NCI-H345 (cell line): ENCODE measurements at regions not wholly inside any gene's neighbourhood (a gene's known extent, or its start where the extent isn't known, plus 50 kb on each side); places are given as distances from the start of the nearest gene placed in this dataset.

Source experiments
- DNase-seq: peaks from one replicate; lab custom pipeline; 2025; lab: John Stamatoyannopoulos, UW

DNA sequence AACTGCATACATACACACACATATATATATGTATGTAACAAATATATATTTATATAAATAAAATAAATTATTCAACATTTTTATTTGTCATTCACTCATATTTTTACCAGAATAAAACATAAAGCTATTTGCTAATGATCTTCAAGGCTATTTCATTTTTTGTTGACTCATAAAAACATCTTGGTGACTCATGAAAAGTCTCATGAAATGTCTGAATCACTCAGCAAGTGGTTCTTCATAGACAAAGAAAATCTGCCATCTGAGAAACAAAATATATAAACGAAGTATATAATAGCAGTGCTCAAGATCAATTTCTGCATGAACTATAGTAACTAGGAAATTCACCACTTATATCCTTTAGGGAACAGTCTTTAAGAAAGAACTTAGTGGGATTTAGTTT is 764.8 kb upstream of the FAT3 start:
- DNase-seq: no peak

- DNase-seq: no peak
These were observed 778.4 kb upstream of the FAT3 start for GRCh38 chr11:91446267-91446666.

DNA sequence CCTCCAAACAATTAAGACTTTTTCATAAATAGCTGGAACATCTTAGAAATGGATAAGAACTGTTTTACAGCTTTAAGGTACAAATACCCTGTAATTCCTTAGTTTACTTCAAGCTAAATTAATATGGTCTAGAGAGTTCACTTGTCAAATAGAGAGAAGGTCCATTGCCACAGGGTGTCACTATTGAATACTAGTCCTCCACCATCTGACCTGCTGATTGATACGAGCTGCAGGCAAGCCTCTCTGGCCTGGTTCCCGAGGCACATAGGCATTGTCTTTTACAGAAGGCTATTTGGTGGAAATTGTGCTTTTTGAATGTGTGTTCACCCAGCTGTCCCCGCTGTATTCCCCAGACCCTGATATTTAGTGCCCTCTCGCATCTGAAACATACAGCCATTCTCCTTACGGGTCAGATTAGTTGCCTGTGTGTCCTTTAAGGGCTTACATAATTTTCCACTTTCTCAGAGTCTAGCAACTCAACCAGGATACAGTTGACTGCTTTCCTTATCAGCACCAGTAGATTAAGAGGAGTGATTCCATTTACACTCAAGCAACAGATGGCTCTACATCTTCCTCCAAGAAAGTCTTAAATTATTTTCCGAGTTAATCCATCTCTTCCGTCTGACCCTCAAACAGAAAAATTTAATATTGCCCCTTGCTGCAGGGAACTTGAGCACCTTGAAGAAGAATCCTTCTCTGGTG is 788.8 kb upstream of the FAT3 start:
- no peak for DNase-seq

- no peak for DNase-seq
These were observed 791.2 kb upstream of the FAT3 start for GRCh38 chr11:91433284-91434010.

DNA sequence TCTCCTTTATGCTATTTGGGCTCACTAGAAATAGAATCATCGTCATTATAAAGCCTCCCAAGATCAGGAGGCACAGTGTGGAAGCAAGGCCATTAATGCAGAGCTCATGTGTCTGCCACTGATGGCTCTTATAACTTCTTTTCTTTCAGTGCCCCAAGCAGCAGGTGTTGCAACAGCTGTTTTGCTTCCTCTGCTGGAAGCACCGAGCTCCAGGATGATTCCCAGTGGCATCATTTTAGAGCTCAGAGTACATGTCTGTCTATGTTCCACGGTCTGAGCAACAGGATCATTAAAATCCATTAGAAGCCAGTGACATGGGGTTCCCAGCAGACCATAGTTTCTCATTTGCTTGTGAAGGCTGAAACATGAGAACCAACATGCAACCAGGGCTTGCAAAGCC is 803.0 kb upstream of the FAT3 start:
- peak; percentile 26 for DNase-seq

DNA sequence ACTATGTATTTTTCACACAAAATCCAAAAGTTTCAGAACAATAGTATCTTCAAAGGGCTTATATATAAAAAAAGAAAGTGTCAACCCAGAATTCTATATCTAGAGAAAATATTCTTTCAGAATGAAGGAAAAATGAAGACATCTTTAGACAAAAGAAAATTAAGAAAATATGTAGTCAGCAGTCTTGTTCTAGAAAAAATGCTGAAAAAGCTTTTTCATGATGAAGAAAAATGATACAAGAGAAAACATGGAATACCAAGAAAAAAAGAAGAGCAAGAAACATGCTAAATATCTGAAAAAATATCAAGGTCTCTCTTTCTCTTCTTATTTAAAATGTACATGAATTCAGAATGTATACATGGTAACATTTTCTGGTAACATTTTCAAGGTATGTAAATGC is 816.8 kb upstream of the FAT3 start:
- no peak for DNase-seq

GRCh38 chr11:91406009-91406408 is 818.6 kb upstream of the FAT3 start:
- no peak for DNase-seq

DNA sequence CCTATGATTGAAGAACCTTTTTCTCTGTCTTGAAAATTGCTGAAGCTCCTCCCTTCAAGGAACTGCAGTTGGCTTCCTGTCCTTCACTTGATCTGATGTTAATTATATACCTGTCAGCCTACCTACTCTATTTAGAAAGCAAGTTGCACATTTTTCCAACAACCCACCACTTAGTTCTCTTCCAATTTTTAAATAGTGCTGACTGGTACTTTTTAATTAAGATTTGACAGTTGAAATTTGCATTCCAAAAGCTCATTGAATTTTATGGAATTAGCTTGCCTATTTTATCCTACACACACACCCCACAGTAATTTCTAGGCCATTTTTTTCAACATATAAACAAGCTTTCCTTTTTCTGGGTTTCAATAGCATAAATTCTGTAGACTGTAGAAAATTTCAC is 820.3 kb upstream of the FAT3 start:
- DNase-seq: no peak

DNA sequence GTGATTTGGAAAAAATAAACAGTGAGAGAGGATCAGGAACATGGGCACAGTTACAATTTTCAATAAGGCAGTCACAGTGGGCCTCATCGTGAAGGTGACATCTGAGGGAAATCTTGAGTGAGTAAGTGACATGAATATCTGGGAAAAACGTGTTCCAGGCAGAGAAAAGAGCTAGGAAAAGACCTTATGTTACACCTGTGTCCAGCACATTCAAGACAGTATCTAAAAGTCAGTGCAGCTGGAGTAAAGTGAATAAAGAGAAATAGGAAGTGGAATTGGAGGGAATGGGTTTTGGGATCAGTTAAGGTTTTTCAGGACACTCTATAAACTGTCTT is 827.5 kb upstream of the FAT3 start:
- DNase-seq: no peak

DNA sequence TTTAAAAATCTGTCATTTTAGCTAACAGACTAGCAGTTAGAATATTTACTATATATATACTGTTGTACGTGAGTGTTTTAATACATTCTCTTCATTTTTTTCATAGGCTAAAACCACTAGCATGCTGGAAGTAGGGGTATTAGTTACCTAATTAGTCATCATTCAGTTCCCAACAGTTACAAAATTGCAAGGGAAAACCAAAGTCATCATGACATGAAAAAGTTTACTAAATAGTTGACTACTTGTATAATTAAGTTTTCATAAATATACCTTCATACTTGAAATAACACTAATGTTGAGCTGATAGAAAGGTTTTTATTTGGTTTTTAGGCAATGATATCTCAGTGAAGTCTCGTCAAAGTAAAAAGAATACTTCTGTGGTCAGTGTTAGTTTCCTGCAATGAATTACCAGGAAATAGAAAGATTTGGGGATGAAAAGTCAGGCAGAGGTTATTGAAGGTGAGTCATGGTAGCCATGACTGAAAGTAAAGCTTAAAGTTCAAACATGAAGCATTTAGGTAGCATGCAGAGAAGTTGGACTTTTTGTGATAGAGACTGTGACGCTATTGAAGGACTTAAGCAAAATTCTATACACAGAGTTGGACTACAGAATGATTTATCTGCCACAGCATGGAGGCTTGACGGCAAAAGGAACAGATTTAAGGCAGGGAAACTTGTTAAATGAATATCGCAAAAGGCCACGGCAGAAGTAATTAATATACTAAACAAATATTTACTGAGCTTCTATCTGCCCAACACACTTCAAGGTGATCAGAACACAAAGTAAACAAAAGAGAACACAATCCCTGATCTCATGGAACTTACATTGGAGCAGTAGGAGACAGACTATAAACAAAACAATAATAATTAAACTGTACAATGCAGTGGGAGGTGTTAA is 828.1 kb upstream of the FAT3 start:
- DNase-seq: peak; percentile 72

DNA sequence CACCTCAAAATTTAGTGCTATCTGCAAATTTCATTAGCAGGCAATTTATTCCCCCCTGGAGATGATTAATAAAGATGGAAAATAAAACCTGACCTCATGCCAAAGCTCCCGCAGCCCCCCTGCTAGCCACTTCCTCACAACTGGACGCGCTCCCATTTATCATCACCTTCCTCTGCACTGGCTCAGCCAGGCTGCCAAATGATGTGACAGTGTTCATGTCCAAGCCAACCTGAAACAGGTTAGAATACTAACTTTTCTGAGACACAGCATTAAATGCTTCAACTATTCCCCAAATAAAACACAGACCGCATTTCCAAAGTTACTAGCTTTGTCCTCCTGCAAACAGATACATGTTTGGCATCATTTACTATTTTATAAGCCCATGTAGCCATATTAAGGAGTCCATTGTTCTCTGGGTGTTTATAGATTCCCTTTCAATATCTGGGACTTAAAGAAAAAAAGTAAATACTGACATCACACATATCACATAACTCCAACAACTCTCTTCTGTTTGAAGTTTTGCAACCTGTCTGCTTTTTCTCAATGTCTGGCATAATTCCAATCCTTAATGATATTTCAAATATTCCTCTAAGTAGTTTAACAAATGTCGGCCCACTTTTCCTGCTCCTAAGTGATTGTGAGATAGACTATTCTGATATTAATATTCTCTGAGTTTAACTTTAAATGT is 829.7 kb upstream of the FAT3 start:
- DNase-seq: peak; percentile 19

DNA sequence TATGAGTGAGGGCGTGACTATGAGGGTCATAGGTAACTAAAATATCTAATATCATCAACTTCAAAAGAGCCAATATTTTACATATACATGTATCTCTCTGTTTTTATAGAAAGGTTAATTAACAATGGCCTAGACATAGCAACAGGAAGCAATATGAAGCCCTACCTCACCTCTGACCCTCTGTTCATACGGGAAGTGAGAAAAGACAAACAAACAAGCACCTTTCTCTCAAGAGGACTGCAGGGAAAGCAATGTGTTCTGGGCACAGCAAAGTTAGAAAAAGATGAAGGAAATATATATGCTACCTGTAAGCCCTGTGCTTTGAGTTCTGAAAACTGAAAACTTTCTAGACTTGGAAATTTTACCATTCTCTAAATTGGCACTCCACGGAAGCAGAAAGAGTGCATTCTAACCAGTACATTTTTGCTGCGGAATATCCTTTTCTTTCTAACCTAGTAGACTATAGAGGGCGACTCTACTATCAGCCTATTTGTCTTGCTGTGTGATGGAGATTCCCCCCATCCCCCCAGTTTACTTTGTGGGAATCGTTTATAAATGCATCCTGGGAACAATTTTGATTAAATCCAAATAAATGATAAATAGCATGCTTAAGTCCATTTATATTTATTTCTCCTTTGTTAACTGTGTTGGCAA is 830.4 kb upstream of the FAT3 start:
- no peak for DNase-seq

GRCh38 chr11:91382946-91383345 is 841.7 kb upstream of the FAT3 start:
- no peak for DNase-seq

- no peak for DNase-seq
These were observed 849.8 kb upstream of the FAT3 start for GRCh38 chr11:91374794-91375193.

DNA sequence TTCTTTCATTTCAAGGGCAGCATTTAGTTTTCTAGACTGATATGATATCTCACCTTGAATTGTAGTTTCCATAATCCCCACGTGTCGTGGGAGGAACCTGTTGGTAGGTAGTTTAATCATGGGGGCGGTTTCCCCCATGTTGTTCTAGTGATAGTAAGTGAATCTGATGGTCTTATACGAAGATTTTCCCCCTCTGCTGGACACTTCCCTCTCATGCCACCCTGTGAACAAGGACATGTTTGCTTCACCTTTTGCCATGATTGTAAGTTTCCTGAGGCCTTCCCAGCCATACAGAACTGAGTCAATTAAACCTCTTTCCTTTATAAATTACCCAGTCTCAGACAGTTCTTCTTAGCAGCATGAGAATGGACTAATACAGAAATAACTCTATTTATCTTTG is 851.1 kb upstream of the FAT3 start:
- DNase-seq: no peak

GRCh38 chr11:91366816-91367215 is 857.8 kb upstream of the FAT3 start:
- no peak for DNase-seq

- no peak for DNase-seq
These were observed 858.5 kb upstream of the FAT3 start for GRCh38 chr11:91365986-91366585.

GRCh38 chr11:91350931-91351330 is 873.7 kb upstream of the FAT3 start:
- no peak for DNase-seq

DNA sequence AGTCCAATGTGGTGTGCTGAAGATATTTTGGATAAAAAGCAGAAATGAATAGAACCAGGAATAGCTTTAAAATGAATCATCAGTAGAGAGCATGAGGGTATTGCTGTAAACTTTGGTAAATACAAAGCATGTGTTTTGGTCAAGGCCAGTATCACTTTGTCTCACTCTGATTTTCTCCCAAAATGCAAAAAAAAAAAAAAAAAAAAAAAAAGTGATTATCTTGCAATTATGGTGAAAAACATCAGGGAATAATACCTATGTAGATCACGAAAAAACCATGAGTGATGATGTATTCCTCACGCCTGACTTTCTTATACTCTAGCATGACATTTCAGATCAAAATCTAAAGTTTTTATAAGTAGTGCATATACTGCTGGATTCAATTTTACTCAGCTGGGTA is 897.9 kb upstream of the FAT3 start:
- DNase-seq: no peak

- DNase-seq: no peak
These were observed 898.3 kb upstream of the FAT3 start for GRCh38 chr11:91326280-91326679.

DNA sequence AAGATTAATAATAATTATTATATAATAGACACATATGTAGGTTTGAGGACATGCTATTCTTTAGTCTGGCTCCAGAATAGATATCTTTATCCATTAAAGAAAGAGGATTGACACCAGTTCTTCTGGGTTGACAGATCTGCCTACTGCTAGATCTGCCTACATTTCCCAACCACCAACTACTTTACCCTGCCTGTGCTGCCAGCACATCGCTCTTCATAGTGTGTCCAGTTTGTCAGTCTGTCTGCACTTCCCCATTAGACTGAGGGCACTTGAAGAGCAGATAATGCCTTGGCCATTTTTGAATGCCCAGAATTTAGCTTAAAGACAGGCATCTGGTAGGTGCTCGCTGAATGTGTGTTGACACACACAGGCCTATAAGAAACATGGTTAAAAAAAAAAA is 910.1 kb upstream of the FAT3 start:
- no peak for DNase-seq
